Neural cell (in vitro differentiated cells): ENCODE measurements at regions not wholly inside any gene's neighbourhood (a gene's known extent, or its start where the extent isn't known, plus 50 kb on each side); places are given as distances from the start of the nearest gene placed in this dataset.

Experiments
- EP300 ChIP-seq: fragments of 450-650 bp; conservative IDR thresholded peaks from 2 replicates; pipeline ENCODE4 v1.6.1; 2014; ENCODE audit warnings: antibody characterized with exemption, mild to moderate bottlenecking, moderate library complexity; ENCODE audit not compliant: poor library complexity, severe bottlenecking
- EZH2 ChIP-seq: fragments of 200-600, 300-800 bp; shearing (Covaris generic), sonication (generic); IDR thresholded peaks from 2 replicates; pipeline ENCODE4 v1.6.1; 2014; ENCODE audit warnings: antibody characterized with exemption, low read length, borderline replicate concordance, mild to moderate bottlenecking; ENCODE audit not compliant: insufficient read depth, poor library complexity, severe bottlenecking
- MXI1 ChIP-seq: fragments of 450-650 bp; conservative IDR thresholded peaks from 2 replicates; pipeline ENCODE4 v1.6.1; 2014; ENCODE audit warnings: antibody characterized with exemption, mild to moderate bottlenecking; ENCODE audit not compliant: poor library complexity, severe bottlenecking
- POLR2AphosphoS5 ChIP-seq: IDR thresholded peaks from 2 replicates; pipeline ENCODE4 v1.6.1; 2012
- RAD21 ChIP-seq: fragments of 450-650 bp; conservative IDR thresholded peaks from 2 replicates; pipeline ENCODE4 v1.6.1; 2014; ENCODE audit warnings: antibody characterized with exemption, mild to moderate bottlenecking, moderate library complexity
- SMC3 ChIP-seq: fragments of 450-650 bp; conservative IDR thresholded peaks from 2 replicates; pipeline ENCODE4 v1.6.1; 2014; ENCODE audit warnings: antibody characterized with exemption, mild to moderate bottlenecking, moderate library complexity; ENCODE audit not compliant: poor library complexity
- TAF1 ChIP-seq: IDR thresholded peaks from 2 replicates; pipeline ENCODE4 v1.6.1; 2012; ENCODE audit warnings: low read depth
- TF ChIP-seq, protein P1 (sequence below): fragments of 450-650 bp; IDR thresholded peaks from 2 replicates; pipeline ENCODE4 v1.5.1; 2014; ENCODE audit warnings: antibody characterized with exemption, mild to moderate bottlenecking, moderate library complexity; ENCODE audit not compliant: poor library complexity, severe bottlenecking
- TF ChIP-seq, protein P2 (sequence below): IDR thresholded peaks from 2 replicates; pipeline ENCODE4 v1.6.1; 2012; ENCODE audit warnings: borderline replicate concordance

DNA sequence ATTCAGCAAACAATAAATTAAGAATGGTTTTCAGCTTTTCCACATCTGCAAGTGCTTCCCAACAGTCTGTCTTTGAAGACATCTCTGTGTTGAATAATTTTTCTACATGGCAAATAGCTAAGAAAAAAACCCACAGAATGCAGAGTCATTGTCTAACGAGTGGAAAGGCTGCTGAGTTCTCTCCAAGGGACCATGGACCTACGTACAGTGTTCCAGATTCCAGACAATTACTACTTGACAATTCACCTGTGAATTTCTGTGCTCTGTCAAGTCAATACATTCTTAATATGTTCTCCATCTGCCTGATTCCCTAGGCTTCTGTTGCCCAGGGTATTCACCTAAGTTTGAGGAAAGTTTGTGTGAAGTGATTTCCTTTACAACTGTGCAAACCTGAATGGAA is 83.8 kb upstream of the CA10 start:
- TF ChIP-seq EZH2 (no peak), MXI1 (no peak), POLR2AphosphoS5 (no peak), RAD21 (no peak), SMC3 (no peak), TAF1 (no peak), EP300 (no peak)
- TF ChIP-seq, protein P1, sequence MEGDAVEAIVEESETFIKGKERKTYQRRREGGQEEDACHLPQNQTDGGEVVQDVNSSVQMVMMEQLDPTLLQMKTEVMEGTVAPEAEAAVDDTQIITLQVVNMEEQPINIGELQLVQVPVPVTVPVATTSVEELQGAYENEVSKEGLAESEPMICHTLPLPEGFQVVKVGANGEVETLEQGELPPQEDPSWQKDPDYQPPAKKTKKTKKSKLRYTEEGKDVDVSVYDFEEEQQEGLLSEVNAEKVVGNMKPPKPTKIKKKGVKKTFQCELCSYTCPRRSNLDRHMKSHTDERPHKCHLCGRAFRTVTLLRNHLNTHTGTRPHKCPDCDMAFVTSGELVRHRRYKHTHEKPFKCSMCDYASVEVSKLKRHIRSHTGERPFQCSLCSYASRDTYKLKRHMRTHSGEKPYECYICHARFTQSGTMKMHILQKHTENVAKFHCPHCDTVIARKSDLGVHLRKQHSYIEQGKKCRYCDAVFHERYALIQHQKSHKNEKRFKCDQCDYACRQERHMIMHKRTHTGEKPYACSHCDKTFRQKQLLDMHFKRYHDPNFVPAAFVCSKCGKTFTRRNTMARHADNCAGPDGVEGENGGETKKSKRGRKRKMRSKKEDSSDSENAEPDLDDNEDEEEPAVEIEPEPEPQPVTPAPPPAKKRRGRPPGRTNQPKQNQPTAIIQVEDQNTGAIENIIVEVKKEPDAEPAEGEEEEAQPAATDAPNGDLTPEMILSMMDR: no peak
- TF ChIP-seq, protein P2, sequence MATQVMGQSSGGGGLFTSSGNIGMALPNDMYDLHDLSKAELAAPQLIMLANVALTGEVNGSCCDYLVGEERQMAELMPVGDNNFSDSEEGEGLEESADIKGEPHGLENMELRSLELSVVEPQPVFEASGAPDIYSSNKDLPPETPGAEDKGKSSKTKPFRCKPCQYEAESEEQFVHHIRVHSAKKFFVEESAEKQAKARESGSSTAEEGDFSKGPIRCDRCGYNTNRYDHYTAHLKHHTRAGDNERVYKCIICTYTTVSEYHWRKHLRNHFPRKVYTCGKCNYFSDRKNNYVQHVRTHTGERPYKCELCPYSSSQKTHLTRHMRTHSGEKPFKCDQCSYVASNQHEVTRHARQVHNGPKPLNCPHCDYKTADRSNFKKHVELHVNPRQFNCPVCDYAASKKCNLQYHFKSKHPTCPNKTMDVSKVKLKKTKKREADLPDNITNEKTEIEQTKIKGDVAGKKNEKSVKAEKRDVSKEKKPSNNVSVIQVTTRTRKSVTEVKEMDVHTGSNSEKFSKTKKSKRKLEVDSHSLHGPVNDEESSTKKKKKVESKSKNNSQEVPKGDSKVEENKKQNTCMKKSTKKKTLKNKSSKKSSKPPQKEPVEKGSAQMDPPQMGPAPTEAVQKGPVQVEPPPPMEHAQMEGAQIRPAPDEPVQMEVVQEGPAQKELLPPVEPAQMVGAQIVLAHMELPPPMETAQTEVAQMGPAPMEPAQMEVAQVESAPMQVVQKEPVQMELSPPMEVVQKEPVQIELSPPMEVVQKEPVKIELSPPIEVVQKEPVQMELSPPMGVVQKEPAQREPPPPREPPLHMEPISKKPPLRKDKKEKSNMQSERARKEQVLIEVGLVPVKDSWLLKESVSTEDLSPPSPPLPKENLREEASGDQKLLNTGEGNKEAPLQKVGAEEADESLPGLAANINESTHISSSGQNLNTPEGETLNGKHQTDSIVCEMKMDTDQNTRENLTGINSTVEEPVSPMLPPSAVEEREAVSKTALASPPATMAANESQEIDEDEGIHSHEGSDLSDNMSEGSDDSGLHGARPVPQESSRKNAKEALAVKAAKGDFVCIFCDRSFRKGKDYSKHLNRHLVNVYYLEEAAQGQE: no peak
